ENCODE measurements at regions not wholly inside any gene's neighbourhood (a gene's known extent, or its start where the extent isn't known, plus 50 kb on each side); places are given as distances from the start of the nearest gene placed in this dataset.

- DNase-seq: no peak
Observed at GRCh38 chr4:11743236-11743635, 314.5 kb upstream of the HS3ST1 start.

- DNase-seq: no peak
Observed at GRCh38 chr4:11741190-11741652, 312.5 kb upstream of the HS3ST1 start.

- DNase-seq: no peak
Observed at GRCh38 chr4:11739992-11740391, 311.3 kb upstream of the HS3ST1 start.

GRCh38 chr4:11736978-11737377, 308.3 kb upstream of the HS3ST1 start:
- DNase-seq: no peak

- no peak for DNase-seq
Observed at GRCh38 chr4:11735651-11736050, 307.0 kb upstream of the HS3ST1 start.

- DNase-seq: no peak
Observed at GRCh38 chr4:11732155-11732554, 303.5 kb upstream of the HS3ST1 start.

- no peak for DNase-seq
Observed at GRCh38 chr4:11730545-11730944, 301.9 kb upstream of the HS3ST1 start.

- DNase-seq: no peak
Observed at GRCh38 chr4:11729548-11729947, 300.9 kb upstream of the HS3ST1 start.

GRCh38 chr4:11727903-11728564, 299.3 kb upstream of the HS3ST1 start:
- DNase-seq: no peak

GRCh38 chr4:11724731-11725130, 296.0 kb upstream of the HS3ST1 start:
- DNase-seq: no peak

GRCh38 chr4:11722223-11722622, 293.5 kb upstream of the HS3ST1 start:
- DNase-seq: no peak

- peak; percentile 47 to 77 (median 55) for DNase-seq
Observed at GRCh38 chr4:11720292-11720691, 291.6 kb upstream of the HS3ST1 start.

- DNase-seq: no peak
Observed at GRCh38 chr4:11719879-11720278, 291.2 kb upstream of the HS3ST1 start.

- DNase-seq: no peak
Observed at GRCh38 chr4:11715753-11716521, 287.2 kb upstream of the HS3ST1 start.

GRCh38 chr4:11710453-11711093, 281.9 kb upstream of the HS3ST1 start:
- DNase-seq: no peak

GRCh38 chr4:11704186-11704830, 275.6 kb upstream of the HS3ST1 start:
- DNase-seq: no peak

- DNase-seq: no peak
Observed at GRCh38 chr4:11702886-11703557, 274.3 kb upstream of the HS3ST1 start.

- DNase-seq: no peak
Observed at GRCh38 chr4:11701966-11702725, 273.5 kb upstream of the HS3ST1 start.

- no peak for DNase-seq
Observed at GRCh38 chr4:11700751-11701226, 272.1 kb upstream of the HS3ST1 start.

- DNase-seq: no peak
Observed at GRCh38 chr4:11698846-11699590, 270.3 kb upstream of the HS3ST1 start.

- no peak for DNase-seq
Observed at GRCh38 chr4:11698033-11698432, 269.3 kb upstream of the HS3ST1 start.

Data from suppressor macrophage (primary cell).